ENCODE measurements at regions not wholly inside any gene's neighbourhood (a gene's known extent, or its start where the extent isn't known, plus 50 kb on each side); places are given as distances from the start of the nearest gene placed in this dataset.

- TF ChIP-seq CTCF (IDR thresholded peaks at IDR 0.05; ENCODE audit: insufficient read depth, low read length, missing control alignments): no peak
- ChIA-PET POLR2A (no interaction called here), CTCF (interaction anchor here (0.9 to 1.2 kb wide), 2 partner anchors 12 to 224 kb away, joined by 3 read pairs; no protein-coding TSS in a partner anchor)
- H3K4me3 ChIP-seq (ENCODE audit: low read depth, low read length): no peak overlapping the region
- peak; percentile 68 for DNase-seq (ENCODE audit: low read depth, low spot score)
Observed at GRCh38 chr9:88776717-88777497, 214.4 kb upstream of the S1PR3 start.

GRCh38 chr9:88777498-88778312 lies 213.6 kb upstream of the S1PR3 start:
- ChIA-PET CTCF (interaction anchor here (0.9 to 1.2 kb wide), 2 partner anchors 11 to 223 kb away, joined by 3 read pairs; no protein-coding TSS in a partner anchor), POLR2A (interaction anchor here (0.6 kb wide), 1 partner anchor 38 kb away, joined by 3 read pairs; no protein-coding TSS in a partner anchor)
- H3K4me3 ChIP-seq (ENCODE audit: low read depth, low read length): no peak overlapping the region
- no peak for TF ChIP-seq CTCF (IDR thresholded peaks at IDR 0.05; ENCODE audit: insufficient read depth, low read length, missing control alignments)
- DNase-seq (ENCODE audit: low read depth, low spot score): no peak

GRCh38 chr9:88781628-88782391 lies 209.5 kb upstream of the S1PR3 start:
- CTCF ChIA-PET: interaction anchor here (1.9 kb wide), 1 partner anchor 14 kb away, joined by 5 read pairs; no protein-coding TSS in a partner anchor
- POLR2A ChIA-PET: no interaction called here
- H3K4me3 ChIP-seq (ENCODE audit: low read depth, low read length): no peak overlapping the region

GRCh38 chr9:88782931-88783710 lies 208.1 kb upstream of the S1PR3 start:
- TF ChIP-seq CTCF (IDR thresholded peaks at IDR 0.05; ENCODE audit: insufficient read depth, low read length, missing control alignments): no peak
- ChIA-PET POLR2A (no interaction called here), CTCF (no interaction called here)
- DNase-seq (ENCODE audit: low read depth, low spot score): no peak
- H3K4me3 ChIP-seq (ENCODE audit: low read depth, low read length): no peak overlapping the region

More at GRCh38 chr9:88781628-88782391, 209.5 kb upstream of the S1PR3 start:
- DNase-seq (ENCODE audit: low read depth, low spot score): no peak
- peak; percentile 39 for TF ChIP-seq CTCF (IDR thresholded peaks at IDR 0.05; ENCODE audit: insufficient read depth, low read length, missing control alignments)

- POLR2A ChIA-PET: no interaction called here
- no peak overlapping the region for H3K4me3 ChIP-seq (ENCODE audit: low read depth, low read length)
- no peak for TF ChIP-seq CTCF (IDR thresholded peaks at IDR 0.05; ENCODE audit: insufficient read depth, low read length, missing control alignments)
- CTCF ChIA-PET: no interaction called here
- DNase-seq (ENCODE audit: low read depth, low spot score): no peak
Observed at GRCh38 chr9:88783711-88784083, 207.6 kb upstream of the S1PR3 start.

Data from AG04449 (cell line).